ENCODE measurements at regions not wholly inside any gene's neighbourhood (a gene's known extent, or its start where the extent isn't known, plus 50 kb on each side); places are given as distances from the start of the nearest gene placed in this dataset.
A peak's percentile ranks its signal among the peaks of the same experiment; 100 is the strongest.
"Not testable (repeated sequence)": the region's sequence is repeated elsewhere in the genome, so short reads cannot be mapped to it uniquely, and the experiment has no call there.

GRCh38 chr16:34743115-34743514 lies 1283.7 kb downstream of the TP53TG3F start:
- Histone ChIP-seq H3K27ac (ENCODE audit: low read length) (no peak overlapping the region), H3K4me3 (ENCODE audit: low read length) (no peak overlapping the region), H3K4me1 (ENCODE audit: control insufficient read depth, insufficient read depth, low read length) (no peaks in the 10 kb centered on the region), H3K27me3 (ENCODE audit: control insufficient read depth, insufficient read depth) (no peaks in the 10 kb centered on the region), H3K9me3 (ENCODE audit: control insufficient read depth, low read length) (peaks cover 2% of the 10 kb centered on the region)
- WGBS, result 80% methylated on average over 15 of the region's 15 CpGs
- DNase-seq (no peak), ATAC-seq (no peak)
- intact Hi-C loops (cut with DNase I), result no loop called here

GRCh38 chr16:34758835-34759234 lies 1299.4 kb downstream of the TP53TG3F start:
- 80% methylated on average over 13 of the region's 13 CpGs for WGBS
- ATAC-seq, result no peak
- intact Hi-C loops (cut with DNase I), result no loop called here
- Histone ChIP-seq H3K4me3 (ENCODE audit: low read length) (no peak overlapping the region), H3K27ac (ENCODE audit: low read length) (no peak overlapping the region), H3K9me3 (ENCODE audit: control insufficient read depth, low read length) (no peaks in the 10 kb centered on the region), H3K27me3 (ENCODE audit: control insufficient read depth, insufficient read depth) (no peaks in the 10 kb centered on the region), H3K4me1 (ENCODE audit: control insufficient read depth, insufficient read depth, low read length) (no peaks in the 10 kb centered on the region)
- DNase-seq, result no peak

GRCh38 chr16:34791835-34792234 lies 1332.4 kb downstream of the TP53TG3F start:
- DNase-seq; intact Hi-C loops (cut with DNase I); H3K27ac ChIP-seq (ENCODE audit: low read length); H3K9me3 ChIP-seq (ENCODE audit: control insufficient read depth, low read length); H3K4me3 ChIP-seq (ENCODE audit: low read length); H3K27me3 ChIP-seq (ENCODE audit: control insufficient read depth, insufficient read depth); H3K4me1 ChIP-seq (ENCODE audit: control insufficient read depth, insufficient read depth, low read length); ATAC-seq: not testable (repeated sequence)
- 36% methylated on average over 2 of the region's 2 CpGs for WGBS

- ATAC-seq (no peak), DNase-seq (peak in 1 of 3 donors; percentile 50)
- WGBS, result 48% methylated on average over 47 of the region's 47 CpGs
- Histone ChIP-seq H3K4me3 (ENCODE audit: low read length) (no peak overlapping the region), H3K9me3 (ENCODE audit: control insufficient read depth, low read length) (no peaks in the 10 kb centered on the region), H3K27ac (ENCODE audit: low read length) (no peak overlapping the region), H3K27me3 (ENCODE audit: control insufficient read depth, insufficient read depth) (no peaks in the 10 kb centered on the region), H3K4me1 (ENCODE audit: control insufficient read depth, insufficient read depth, low read length) (no peaks in the 10 kb centered on the region)
- intact Hi-C loops (cut with DNase I), result no loop called here
Observed at GRCh38 chr16:34801875-34802274, 1342.5 kb downstream of the TP53TG3F start.

GRCh38 chr16:34802396-34802795 lies 1343.0 kb downstream of the TP53TG3F start:
- no peaks in the 10 kb centered on the region for H3K4me1 ChIP-seq (ENCODE audit: control insufficient read depth, insufficient read depth, low read length)
- H3K9me3 ChIP-seq (ENCODE audit: control insufficient read depth, low read length), result no peaks in the 10 kb centered on the region
- WGBS, result 49% methylated on average over 55 of the region's 55 CpGs
- no peak for ATAC-seq
- intact Hi-C loops (cut with DNase I), result no loop called here
- peak in 1 of 3 donors; percentile 40 for DNase-seq
- no peak overlapping the region for H3K4me3 ChIP-seq (ENCODE audit: low read length)
- H3K27ac ChIP-seq (ENCODE audit: low read length), result no peak overlapping the region
- H3K27me3 ChIP-seq (ENCODE audit: control insufficient read depth, insufficient read depth), result no peaks in the 10 kb centered on the region

- Histone ChIP-seq H3K9me3 (ENCODE audit: control insufficient read depth, low read length) (no peaks in the 10 kb centered on the region), H3K27me3 (ENCODE audit: control insufficient read depth, insufficient read depth) (no peaks in the 10 kb centered on the region), H3K4me1 (ENCODE audit: control insufficient read depth, insufficient read depth, low read length) (no peaks in the 10 kb centered on the region), H3K27ac (ENCODE audit: low read length) (no peak overlapping the region), H3K4me3 (ENCODE audit: low read length) (no peak overlapping the region)
- no peak for ATAC-seq
- peak in 2 of 3 donors; percentile 17 to 51 for DNase-seq
- intact Hi-C loops (cut with DNase I), result no loop called here
- WGBS, result 56% methylated on average over 101 of the region's 101 CpGs
Observed at GRCh38 chr16:34802848-34803599, 1343.6 kb downstream of the TP53TG3F start.

GRCh38 chr16:34803683-34804416 lies 1344.4 kb downstream of the TP53TG3F start:
- peak in 2 of 3 donors; percentile 41 to 48 for DNase-seq

GRCh38 chr16:34806992-34807644 lies 1347.7 kb downstream of the TP53TG3F start:
- WGBS, result 35% methylated on average over 1 of the region's 1 CpG
- H3K4me1 ChIP-seq (ENCODE audit: control insufficient read depth, insufficient read depth, low read length); H3K27me3 ChIP-seq (ENCODE audit: control insufficient read depth, insufficient read depth); DNase-seq; intact Hi-C loops (cut with DNase I); H3K4me3 ChIP-seq (ENCODE audit: low read length); ATAC-seq; H3K9me3 ChIP-seq (ENCODE audit: control insufficient read depth, low read length); H3K27ac ChIP-seq (ENCODE audit: low read length): not testable (repeated sequence)

More at GRCh38 chr16:34803683-34804416, 1344.4 kb downstream of the TP53TG3F start:
- intact Hi-C loops (cut with DNase I), result no loop called here
- H3K27me3 ChIP-seq (ENCODE audit: control insufficient read depth, insufficient read depth), result no peaks in the 10 kb centered on the region
- no peaks in the 10 kb centered on the region for H3K9me3 ChIP-seq (ENCODE audit: control insufficient read depth, low read length)
- WGBS, result 60% methylated on average over 44 of the region's 44 CpGs
- no peak overlapping the region for H3K27ac ChIP-seq (ENCODE audit: low read length)
- no peaks in the 10 kb centered on the region for H3K4me1 ChIP-seq (ENCODE audit: control insufficient read depth, insufficient read depth, low read length)
- no peak overlapping the region for H3K4me3 ChIP-seq (ENCODE audit: low read length)
- no peak for ATAC-seq

- ATAC-seq; H3K27ac ChIP-seq (ENCODE audit: low read length); H3K4me3 ChIP-seq (ENCODE audit: low read length); intact Hi-C loops (cut with DNase I); H3K4me1 ChIP-seq (ENCODE audit: control insufficient read depth, insufficient read depth, low read length); H3K27me3 ChIP-seq (ENCODE audit: control insufficient read depth, insufficient read depth); DNase-seq; H3K9me3 ChIP-seq (ENCODE audit: control insufficient read depth, low read length): not testable (repeated sequence)
Observed at GRCh38 chr16:34807844-34808243, 1348.4 kb downstream of the TP53TG3F start.

GRCh38 chr16:34808530-34808929 lies 1349.1 kb downstream of the TP53TG3F start:
- H3K4me1 ChIP-seq (ENCODE audit: control insufficient read depth, insufficient read depth, low read length); H3K9me3 ChIP-seq (ENCODE audit: control insufficient read depth, low read length); H3K27me3 ChIP-seq (ENCODE audit: control insufficient read depth, insufficient read depth); intact Hi-C loops (cut with DNase I); H3K27ac ChIP-seq (ENCODE audit: low read length); H3K4me3 ChIP-seq (ENCODE audit: low read length); DNase-seq; ATAC-seq: not testable (repeated sequence)
- WGBS, result 34% methylated on average over 2 of the region's 2 CpGs
